PC-3 (cell line): ENCODE measurements at regions not wholly inside any gene's neighbourhood (a gene's known extent, or its start where the extent isn't known, plus 50 kb on each side); places are given as distances from the start of the nearest gene placed in this dataset.

ENCODE experiments used
- ATAC-seq: fragments of 200-7000 bp; cut with Tn5 transposase; 2 replicates; pipeline ENCODE4 v1.9.1; 2020; ENCODE audit warnings: mild to moderate bottlenecking, moderate library complexity
- BruUV-seq: library from RNA; stranded (reverse); fragments of 400-500 nt; replicated peaks from 2 replicates; lab custom pipeline; 2021; lab: Mats Ljungman, UMichigan
- CTCF ChIA-PET: fragments of 300-600 bp; sonication (Branson Sonifier 250); formaldehyde crosslinking; loops from one replicate; lab custom pipeline; 2022; ENCODE audit warnings: antibody characterized with exemption; lab: Charles Lee
- POLR2A ChIA-PET: fragments of 300-600 bp; sonication (Branson Sonifier 250); formaldehyde crosslinking; loops from one replicate; lab custom pipeline; 2022; ENCODE audit warnings: antibody characterized with exemption; ENCODE audit not compliant: unreplicated experiment; lab: Charles Lee
- DNase-seq: peaks from one replicate; pipeline ENCODE4 v3.0.0-alpha.2; 2015
- H2AFZ ChIP-seq: fragments of 300-600 bp; sonication (generic); 2 replicates; pipeline ENCODE4 v1.6.0; 2016; ENCODE audit warnings: antibody characterized with exemption, low read length
- H3F3A ChIP-seq: fragments of 300-600 bp; sonication (generic); one replicate; pipeline ENCODE4 v1.6.0; 2017; ENCODE audit warnings: antibody characterized with exemption, low read length, control low read depth, mild to moderate bottlenecking; ENCODE audit not compliant: unreplicated experiment
- H3K27ac ChIP-seq: fragments of 300-600 bp; sonication (generic); 2 replicates; pipeline ENCODE4 v1.5.1; 2016; ENCODE audit warnings: mild to moderate bottlenecking, low read length
- H3K27me3 ChIP-seq: fragments of 300-600 bp; sonication (generic); 2 replicates; pipeline ENCODE4 v1.6.1; 2016; ENCODE audit warnings: low read length, mixed read lengths
- H3K36me3 ChIP-seq: fragments of 300-600 bp; sonication (generic); 2 replicates; pipeline ENCODE4 v1.6.1; 2016; ENCODE audit warnings: low read depth, mixed run types, low read length, mixed read lengths
- H3K4me1 ChIP-seq: fragments of 300-600 bp; sonication (generic); 2 replicates; pipeline ENCODE4 v1.5.1; 2016; ENCODE audit warnings: low read length; ENCODE audit not compliant: insufficient read depth
- H3K4me2 ChIP-seq: fragments of 300-600 bp; sonication (generic); 2 replicates; pipeline ENCODE4 v1.6.0; 2016; ENCODE audit warnings: low read length
- H3K4me3 ChIP-seq: fragments of 300-600 bp; sonication (generic); 2 replicates; pipeline ENCODE4 v1.5.1; 2016; ENCODE audit warnings: mild to moderate bottlenecking, low read length, mixed read lengths
- H3K79me2 ChIP-seq: fragments of 300-600 bp; sonication (generic); 2 replicates; pipeline ENCODE4 v1.6.1; 2017; ENCODE audit warnings: low read length, mixed read lengths
- H3K9ac ChIP-seq: fragments of 300-600 bp; sonication (generic); 2 replicates; pipeline ENCODE4 v1.6.0; 2016; ENCODE audit warnings: mild to moderate bottlenecking, low read length
- H3K9me2 ChIP-seq: fragments of 300-600 bp; sonication (generic); replicated peaks from 2 replicates; pipeline ENCODE4 v1.6.1; 2016; ENCODE audit warnings: mixed run types, low read length, mixed read lengths
- H3K9me3 ChIP-seq: fragments of 300-600 bp; sonication (generic); 2 replicates; pipeline ENCODE4 v1.6.1; 2016; ENCODE audit warnings: low read length, mixed read lengths
- H4K20me1 ChIP-seq: fragments of 300-600 bp; sonication (generic); 2 replicates; pipeline ENCODE4 v1.6.1; 2016; ENCODE audit warnings: low read length, mixed read lengths
- EZH2 ChIP-seq: fragments of 300-600 bp; sonication (generic); IDR thresholded peaks from one replicate; pipeline ENCODE4 v1.6.1; 2017; ENCODE audit warnings: antibody characterized with exemption, mild to moderate bottlenecking, low read length; ENCODE audit not compliant: unreplicated experiment
- EZH2phosphoT487 ChIP-seq: fragments of 300-600 bp; sonication (generic); IDR thresholded peaks from 2 replicates; pipeline ENCODE4 v1.6.1; 2018; ENCODE audit warnings: mild to moderate bottlenecking, antibody characterized with exemption, low read length, borderline replicate concordance
- intact Hi-C: fragments of 100-400 bp; cut with micrococcal nuclease; formaldehyde crosslinking; loops from 2 replicates; pipeline ENCODE4 v1.9.0; 2023
- TF ChIP-seq, protein P1 (sequence below): fragments of 300-600 bp; sonication (generic); conservative IDR thresholded peaks from 2 replicates; pipeline ENCODE4 v1.5.1; 2017; ENCODE audit warnings: antibody characterized with exemption, low read depth, mild to moderate bottlenecking, low read length

DNA sequence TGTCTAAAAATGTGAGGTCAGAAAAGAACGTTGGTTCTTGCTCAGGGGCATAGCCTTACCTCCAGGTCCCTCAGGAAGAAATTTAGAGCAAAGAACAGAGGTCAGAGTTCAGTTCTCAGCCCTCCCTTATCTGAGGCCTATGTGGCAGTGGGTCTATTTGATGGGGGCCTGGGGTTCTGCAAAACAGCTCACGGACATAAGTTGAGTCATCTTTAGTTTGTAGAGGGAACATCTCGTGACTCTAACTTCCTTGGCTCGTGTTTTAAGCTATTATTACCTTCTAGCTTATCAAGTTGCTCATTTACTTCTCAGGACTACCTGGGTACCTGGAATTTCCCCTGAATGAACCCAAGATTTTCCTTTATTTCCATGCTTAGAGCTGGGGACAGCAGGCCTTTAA, 91.3 kb upstream of the AMOTL1 start:
- CTCF ChIA-PET, result no interaction called here
- TF ChIP-seq, protein P1, sequence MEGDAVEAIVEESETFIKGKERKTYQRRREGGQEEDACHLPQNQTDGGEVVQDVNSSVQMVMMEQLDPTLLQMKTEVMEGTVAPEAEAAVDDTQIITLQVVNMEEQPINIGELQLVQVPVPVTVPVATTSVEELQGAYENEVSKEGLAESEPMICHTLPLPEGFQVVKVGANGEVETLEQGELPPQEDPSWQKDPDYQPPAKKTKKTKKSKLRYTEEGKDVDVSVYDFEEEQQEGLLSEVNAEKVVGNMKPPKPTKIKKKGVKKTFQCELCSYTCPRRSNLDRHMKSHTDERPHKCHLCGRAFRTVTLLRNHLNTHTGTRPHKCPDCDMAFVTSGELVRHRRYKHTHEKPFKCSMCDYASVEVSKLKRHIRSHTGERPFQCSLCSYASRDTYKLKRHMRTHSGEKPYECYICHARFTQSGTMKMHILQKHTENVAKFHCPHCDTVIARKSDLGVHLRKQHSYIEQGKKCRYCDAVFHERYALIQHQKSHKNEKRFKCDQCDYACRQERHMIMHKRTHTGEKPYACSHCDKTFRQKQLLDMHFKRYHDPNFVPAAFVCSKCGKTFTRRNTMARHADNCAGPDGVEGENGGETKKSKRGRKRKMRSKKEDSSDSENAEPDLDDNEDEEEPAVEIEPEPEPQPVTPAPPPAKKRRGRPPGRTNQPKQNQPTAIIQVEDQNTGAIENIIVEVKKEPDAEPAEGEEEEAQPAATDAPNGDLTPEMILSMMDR, result no peak
- TF ChIP-seq EZH2phosphoT487 (no peak), EZH2 (no peak)
- Histone ChIP-seq H3K4me3 (no peak overlapping the region), H3K9me3 (no peaks in the 10 kb centered on the region), H3K79me2 (no peaks in the 10 kb centered on the region), H3K4me1 (peaks cover 65% of the 10 kb centered on the region), H3K36me3 (no peaks in the 10 kb centered on the region), H2AFZ (no peak overlapping the region), H3K9me2 (no peaks in the 10 kb centered on the region), H3F3A (no peaks in the 10 kb centered on the region), H3K4me2 (peak overlapping the region; percentile 60), H3K27ac (peak overlapping the region; percentile 86), H4K20me1 (no peaks in the 10 kb centered on the region), H3K27me3 (no peaks in the 10 kb centered on the region), H3K9ac (no peak overlapping the region)
- no TSS peak for BruUV-seq
- POLR2A ChIA-PET, result no interaction called here
- ATAC-seq, result no peak
- DNase-seq, result peak; percentile 24
- intact Hi-C loops, result loop anchor here (5.0 to 10.0 kb wide), 2 partner anchors 52 to 60 kb away; no protein-coding TSS in a partner anchor

DNA sequence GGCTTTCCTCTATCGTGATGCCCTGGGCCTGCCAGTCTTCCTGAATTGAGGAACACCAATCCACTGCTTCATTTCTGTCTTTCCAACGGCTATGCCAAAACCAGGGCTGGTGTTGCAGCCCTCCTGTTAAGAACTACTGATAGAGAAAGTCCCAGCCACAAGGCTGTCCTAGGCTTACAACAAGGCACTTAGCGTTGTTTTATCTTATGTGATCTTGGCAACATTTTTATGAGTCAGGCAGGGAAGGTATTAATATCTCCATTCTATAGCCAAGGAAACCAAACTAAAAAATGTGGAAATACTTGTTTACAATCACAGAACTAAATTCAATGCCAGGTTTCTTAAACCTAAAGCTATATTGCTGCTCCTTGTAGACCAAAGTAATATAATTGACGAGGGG, 89.9 kb upstream of the AMOTL1 start:
- no peaks in the 10 kb centered on the region for H3F3A ChIP-seq
- H3K9ac ChIP-seq, result peak overlapping the region; percentile 9; the same call in 1 of the 2 replicates
- H3K4me3 ChIP-seq, result peak overlapping the region; percentile 10; the same call in 1 of the 2 replicates
- H3K27ac ChIP-seq, result peak overlapping the region; percentile 86
- no peaks in the 10 kb centered on the region for H3K9me3 ChIP-seq
- H3K4me2 ChIP-seq, result peak overlapping the region; percentile 60
- ChIA-PET CTCF (interaction anchor here (1.0 to 1.4 kb wide), 2 partner anchors 55 to 84 kb away, joined by 4 to 6 read pairs; no protein-coding TSS in a partner anchor), POLR2A (interaction anchor here (0.6 kb wide), 1 partner anchor 252 kb away, joined by 3 read pairs; no protein-coding TSS in a partner anchor)
- peaks cover 64% of the 10 kb centered on the region for H3K4me1 ChIP-seq
- H3K9me2 ChIP-seq, result no peaks in the 10 kb centered on the region
- H3K79me2 ChIP-seq, result no peaks in the 10 kb centered on the region
- H3K36me3 ChIP-seq, result no peaks in the 10 kb centered on the region
- DNase-seq (peak; percentile 97), ATAC-seq (peak; percentile 67)
- no peak for TF ChIP-seq EZH2phosphoT487
- TF ChIP-seq, protein P1, result no peak
- H2AFZ ChIP-seq, result no peak overlapping the region
- no peaks in the 10 kb centered on the region for H4K20me1 ChIP-seq
- BruUV-seq, result no TSS peak
- intact Hi-C loops, result loop anchor here (5.0 to 10.0 kb wide), 2 partner anchors 53 to 59 kb away; no protein-coding TSS in a partner anchor
- H3K27me3 ChIP-seq, result no peaks in the 10 kb centered on the region

DNA sequence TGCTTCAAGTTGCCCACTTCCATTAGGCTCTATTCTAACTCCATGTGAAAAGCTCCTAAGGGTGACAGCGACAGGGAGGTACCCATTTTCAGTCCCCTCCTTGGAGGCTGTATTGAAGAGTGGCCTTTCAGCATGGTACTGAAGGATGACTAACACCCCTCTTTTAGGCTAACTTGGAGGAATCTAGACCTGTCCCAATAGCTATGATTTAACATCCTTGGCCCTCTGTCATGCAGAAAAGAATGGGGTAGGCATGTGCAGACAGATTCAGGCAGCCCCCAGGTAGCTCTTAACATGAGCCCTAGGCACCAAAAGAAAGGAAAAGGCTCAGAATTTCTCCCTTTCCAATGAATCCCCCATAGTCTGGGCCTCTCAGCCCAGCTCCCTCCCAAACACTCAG, 89.3 kb upstream of the AMOTL1 start:
- Histone ChIP-seq H3K79me2 (no peaks in the 10 kb centered on the region), H3K27ac (peak overlapping the region; percentile 86), H3F3A (no peaks in the 10 kb centered on the region), H3K4me1 (peaks cover 59% of the 10 kb centered on the region), H3K9ac (no peak overlapping the region; the same call in 1 of the 2 replicates), H3K27me3 (no peaks in the 10 kb centered on the region), H3K4me2 (peak overlapping the region; percentile 60), H2AFZ (no peak overlapping the region), H3K9me2 (no peaks in the 10 kb centered on the region), H4K20me1 (no peaks in the 10 kb centered on the region), H3K9me3 (no peaks in the 10 kb centered on the region), H3K4me3 (peak overlapping the region; percentile 10; the same call in 1 of the 2 replicates), H3K36me3 (no peaks in the 10 kb centered on the region)
- 0 out of 2 replicates have a peak, but pooled peaks have one; percentile 3 for ATAC-seq
- ChIA-PET CTCF (interaction anchor here (1.0 to 1.4 kb wide), 2 partner anchors 56 to 83 kb away, joined by 4 to 6 read pairs; no protein-coding TSS in a partner anchor), POLR2A (no interaction called here)
- DNase-seq, result peak; percentile 19
- TF ChIP-seq EZH2phosphoT487 (no peak), EZH2 (no peak)
- TF ChIP-seq, protein P1, result no peak
- intact Hi-C loops, result loop anchor here (5.0 to 10.0 kb wide), 2 partner anchors 54 to 58 kb away; no protein-coding TSS in a partner anchor
- no TSS peak for BruUV-seq
